ENCODE measurements at regions not wholly inside any gene's neighbourhood (a gene's known extent, or its start where the extent isn't known, plus 50 kb on each side); places are given as distances from the start of the nearest gene placed in this dataset.

DNA sequence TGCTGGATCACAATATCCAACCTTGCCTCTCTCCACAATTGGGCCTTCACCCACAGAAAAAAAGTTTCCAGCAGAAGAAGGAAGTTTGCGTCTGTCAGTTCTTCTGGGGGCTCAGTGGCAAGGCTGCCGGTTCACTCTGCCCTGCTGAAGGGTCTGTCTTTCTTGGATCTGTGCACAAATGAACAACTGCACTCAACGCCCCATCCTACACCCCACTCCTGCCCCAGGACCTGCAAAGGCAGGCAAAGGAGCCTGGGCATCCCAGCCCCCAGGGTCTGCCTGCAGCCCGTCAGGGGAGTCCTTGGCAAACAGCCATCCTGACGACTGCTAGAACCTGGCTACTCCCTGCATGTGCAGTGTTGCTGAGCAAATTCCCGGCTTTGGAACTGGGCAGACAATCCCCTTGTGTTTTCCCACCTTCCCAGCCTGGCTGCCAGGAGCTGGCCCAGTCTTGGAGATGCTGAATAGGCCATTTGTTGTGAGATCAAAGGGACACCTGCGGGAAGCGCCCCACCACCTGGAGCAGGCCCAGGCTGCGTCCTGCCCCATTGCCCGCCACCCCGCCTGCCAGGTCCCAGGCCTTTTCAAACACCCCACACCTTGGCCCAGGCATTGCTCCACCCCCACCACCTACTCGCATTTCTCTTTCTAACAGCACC, 311.9 kb downstream of the BCL11B start:
- no peak overlapping the region for H3K27ac ChIP-seq
- WGBS, 2 donors (ENCODE audit: low coverage in 1 of 2), result 68 to 77% methylated on average over 3 to 9 of the region's 12 CpGs
- ATAC-seq, result no peak
- TF ChIP-seq POLR2AphosphoS5 (IDR thresholded peaks at IDR 0.05) (no peak), POLR2A (IDR thresholded peaks at IDR 0.05) (no peak), EP300 (IDR thresholded peaks at IDR 0.05) (no peak)
- TF ChIP-seq, protein P1, sequence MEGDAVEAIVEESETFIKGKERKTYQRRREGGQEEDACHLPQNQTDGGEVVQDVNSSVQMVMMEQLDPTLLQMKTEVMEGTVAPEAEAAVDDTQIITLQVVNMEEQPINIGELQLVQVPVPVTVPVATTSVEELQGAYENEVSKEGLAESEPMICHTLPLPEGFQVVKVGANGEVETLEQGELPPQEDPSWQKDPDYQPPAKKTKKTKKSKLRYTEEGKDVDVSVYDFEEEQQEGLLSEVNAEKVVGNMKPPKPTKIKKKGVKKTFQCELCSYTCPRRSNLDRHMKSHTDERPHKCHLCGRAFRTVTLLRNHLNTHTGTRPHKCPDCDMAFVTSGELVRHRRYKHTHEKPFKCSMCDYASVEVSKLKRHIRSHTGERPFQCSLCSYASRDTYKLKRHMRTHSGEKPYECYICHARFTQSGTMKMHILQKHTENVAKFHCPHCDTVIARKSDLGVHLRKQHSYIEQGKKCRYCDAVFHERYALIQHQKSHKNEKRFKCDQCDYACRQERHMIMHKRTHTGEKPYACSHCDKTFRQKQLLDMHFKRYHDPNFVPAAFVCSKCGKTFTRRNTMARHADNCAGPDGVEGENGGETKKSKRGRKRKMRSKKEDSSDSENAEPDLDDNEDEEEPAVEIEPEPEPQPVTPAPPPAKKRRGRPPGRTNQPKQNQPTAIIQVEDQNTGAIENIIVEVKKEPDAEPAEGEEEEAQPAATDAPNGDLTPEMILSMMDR (IDR thresholded peaks at IDR 0.05), result no peak
- no peak overlapping the region for H3K4me3 ChIP-seq
- H3K36me3 ChIP-seq, result no peaks in the 10 kb centered on the region
- peaks cover 6% of the 10 kb centered on the region for H3K27me3 ChIP-seq
- no peaks in the 10 kb centered on the region for H3K4me1 ChIP-seq
- no peaks in the 10 kb centered on the region for H3K9me3 ChIP-seq

DNA sequence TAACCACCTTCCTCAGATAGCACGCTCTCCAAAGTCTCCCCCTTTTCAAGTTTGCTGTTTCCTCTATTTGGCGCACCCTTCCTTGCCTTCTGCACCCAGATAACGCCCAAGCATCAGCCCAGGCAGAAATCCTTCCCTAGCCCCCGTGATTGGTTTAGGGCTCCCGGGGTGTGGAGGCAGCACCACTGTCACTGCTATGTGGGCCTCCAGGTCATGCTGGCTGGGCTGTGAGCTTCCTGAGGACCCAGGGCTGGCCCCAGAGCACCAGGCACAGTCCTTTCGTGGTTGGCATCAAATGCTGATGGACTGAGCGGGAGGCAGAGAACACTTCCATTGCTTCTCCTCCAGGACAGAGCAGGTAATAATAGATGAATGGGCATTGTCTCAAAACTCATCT, 311.4 kb downstream of the BCL11B start:
- ATAC-seq, result no peak
- WGBS, 2 donors (ENCODE audit: low coverage in 1 of 2), result 87 to 100% methylated on average over 1 to 5 of the region's 7 CpGs
- H3K9me3 ChIP-seq, result no peaks in the 10 kb centered on the region
- TF ChIP-seq POLR2A (IDR thresholded peaks at IDR 0.05) (no peak), POLR2AphosphoS5 (IDR thresholded peaks at IDR 0.05) (no peak), EP300 (IDR thresholded peaks at IDR 0.05) (no peak)
- TF ChIP-seq, protein P1 (IDR thresholded peaks at IDR 0.05), result no peak
- no peaks in the 10 kb centered on the region for H3K4me1 ChIP-seq
- no peak overlapping the region for H3K4me3 ChIP-seq
- peaks cover 6% of the 10 kb centered on the region for H3K27me3 ChIP-seq
- H3K36me3 ChIP-seq, result no peaks in the 10 kb centered on the region
- no peak overlapping the region for H3K27ac ChIP-seq

- Histone ChIP-seq H3K27me3 (peaks cover 6% of the 10 kb centered on the region), H3K27ac (no peak overlapping the region), H3K36me3 (no peaks in the 10 kb centered on the region), H3K4me1 (no peaks in the 10 kb centered on the region), H3K4me3 (no peak overlapping the region), H3K9me3 (no peaks in the 10 kb centered on the region)
- WGBS, 2 donors (ENCODE audit: low coverage in 1 of 2), result 94 to 96% methylated on average over 4 of the region's 4 CpGs
- TF ChIP-seq, protein P1 (IDR thresholded peaks at IDR 0.05), result no peak
- TF ChIP-seq EP300 (IDR thresholded peaks at IDR 0.05) (no peak), POLR2A (IDR thresholded peaks at IDR 0.05) (no peak), POLR2AphosphoS5 (IDR thresholded peaks at IDR 0.05) (no peak)
- no peak for ATAC-seq
Observed at GRCh38 chr14:98961191-98961590, 310.8 kb downstream of the BCL11B start.

DNA sequence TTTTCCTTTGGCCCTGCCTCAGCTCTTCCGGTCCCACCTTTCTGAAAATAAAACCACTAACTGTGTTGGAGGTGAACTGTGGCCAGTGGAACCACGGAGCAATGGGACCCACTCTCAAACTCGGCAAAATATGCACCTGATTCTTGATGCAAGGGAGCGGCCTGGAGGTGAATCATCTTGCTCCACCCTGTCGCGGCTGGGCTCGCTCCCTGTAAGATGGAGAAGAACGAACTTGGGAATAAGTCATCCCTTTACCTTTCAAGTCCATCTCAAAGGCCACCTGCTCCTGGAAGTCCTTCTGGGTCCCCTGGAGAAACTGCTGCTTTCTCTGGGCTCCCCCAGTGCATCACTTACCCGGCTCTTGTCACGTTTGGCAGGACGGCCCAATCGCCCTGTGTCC, 309.9 kb downstream of the BCL11B start:
- WGBS, 2 donors (ENCODE audit: low coverage in 1 of 2), result 70 to 79% methylated on average over 4 to 9 of the region's 12 CpGs
- Histone ChIP-seq H3K4me3 (no peak overlapping the region), H3K27me3 (peaks cover 6% of the 10 kb centered on the region), H3K36me3 (no peaks in the 10 kb centered on the region), H3K27ac (no peak overlapping the region), H3K4me1 (no peaks in the 10 kb centered on the region), H3K9me3 (no peaks in the 10 kb centered on the region)
- TF ChIP-seq EP300 (IDR thresholded peaks at IDR 0.05) (no peak), POLR2AphosphoS5 (IDR thresholded peaks at IDR 0.05) (no peak), POLR2A (IDR thresholded peaks at IDR 0.05) (no peak)
- TF ChIP-seq, protein P1 (IDR thresholded peaks at IDR 0.05), result no peak
- ATAC-seq, result no peak

DNA sequence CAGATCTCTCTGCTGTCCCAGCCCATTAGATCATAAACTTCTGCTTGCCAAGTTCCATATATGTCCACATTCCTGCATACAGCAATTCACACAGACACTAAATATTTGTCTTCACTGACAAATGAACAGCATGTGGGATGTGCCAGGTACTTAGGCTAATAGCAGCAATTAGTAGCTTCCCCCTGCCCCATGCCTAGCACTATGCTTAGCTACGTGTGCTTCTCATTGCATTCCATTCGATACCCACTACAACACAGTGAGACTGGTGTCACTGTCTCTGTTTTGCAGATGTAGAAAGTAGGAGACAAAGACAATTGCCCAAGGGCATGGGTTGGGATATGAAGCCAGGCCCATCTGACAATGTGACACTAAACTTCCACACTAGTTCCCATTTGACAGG, 308.4 kb downstream of the BCL11B start:
- H3K9me3 ChIP-seq, result no peaks in the 10 kb centered on the region
- H3K36me3 ChIP-seq, result no peaks in the 10 kb centered on the region
- H3K4me3 ChIP-seq, result no peak overlapping the region
- peaks cover 6% of the 10 kb centered on the region for H3K27me3 ChIP-seq
- TF ChIP-seq POLR2A (IDR thresholded peaks at IDR 0.05) (no peak), POLR2AphosphoS5 (IDR thresholded peaks at IDR 0.05) (no peak), EP300 (IDR thresholded peaks at IDR 0.05) (no peak)
- TF ChIP-seq, protein P1 (IDR thresholded peaks at IDR 0.05), result no peak
- no peaks in the 10 kb centered on the region for H3K4me1 ChIP-seq
- no peak overlapping the region for H3K27ac ChIP-seq
- no peak for ATAC-seq
- WGBS, 2 donors (ENCODE audit: low coverage in 1 of 2), result 65% methylated on average over 2 of the region's 2 CpGs; no CpG with 5 or more reads in 1 of the 2 donors
